ENCODE measurements at regions not wholly inside any gene's neighbourhood (a gene's known extent, or its start where the extent isn't known, plus 50 kb on each side); places are given as distances from the start of the nearest gene placed in this dataset.

- no peak overlapping the region for H3K27ac ChIP-seq (ENCODE audit: control insufficient read depth, insufficient read depth, low read length)
- dilution Hi-C loops (cut with MboI; ENCODE audit: extremely low pct_ligation_motif_present, low sequenced_read_pairs) = no loop called here
- no peaks in the 10 kb centered on the region for H3K27me3 ChIP-seq (ENCODE audit: control insufficient read depth, extremely low read depth, insufficient read depth, low read length)
- FAIRE-seq = no peak
- no peaks in the 10 kb centered on the region for H3K4me1 ChIP-seq (ENCODE audit: control insufficient read depth, extremely low read depth, insufficient read depth, low read length)
- no peak for TF ChIP-seq CTCF (optimal IDR thresholded peaks at IDR 0.05 in 1 of 3, IDR thresholded peaks at IDR 0.05 in 1 of 3, conservative IDR thresholded peaks at IDR 0.05 in 1 of 3; ENCODE audit: extremely low read depth in 1 of 3, insufficient read depth in 2 of 3, low read length in 3 of 3)
- no peak for TF ChIP-seq EZH2 (IDR thresholded peaks at IDR 0.05; ENCODE audit: low read length)
- no peak overlapping the region for H3K4me3 ChIP-seq (ENCODE audit: control insufficient read depth in 2 of 3, extremely low read depth in 1 of 3, insufficient read depth in 2 of 3, low read depth in 1 of 3, low read length in 3 of 3)
- H3K9me1 ChIP-seq (ENCODE audit: control insufficient read depth, extremely low read depth, insufficient read depth, low read length) = no peaks in the 10 kb centered on the region
- H3K36me3 ChIP-seq (ENCODE audit: control insufficient read depth in 2 of 2, extremely low read depth in 1 of 2, insufficient read depth in 2 of 2, low read length in 2 of 2) = no peaks in the 10 kb centered on the region
- H3K79me2 ChIP-seq (ENCODE audit: control insufficient read depth, insufficient read depth, low read length) = no peaks in the 10 kb centered on the region
- no peak overlapping the region for H3K9ac ChIP-seq (ENCODE audit: control insufficient read depth, extremely low read depth, insufficient read depth, low read length)
- H3K4me2 ChIP-seq (ENCODE audit: control insufficient read depth, extremely low read depth, insufficient read depth, low read depth, low read length) = no peak overlapping the region
- H4K20me1 ChIP-seq (ENCODE audit: control insufficient read depth, extremely low read depth, insufficient read depth, low read length) = no peaks in the 10 kb centered on the region
- no peaks in the 10 kb centered on the region for H3K9me3 ChIP-seq (ENCODE audit: control insufficient read depth, low read depth, low read length)
- no peak overlapping the region for H2AFZ ChIP-seq (ENCODE audit: control insufficient read depth, low read length)
- DNase-seq (ENCODE audit: low read depth, low spot score) = no peak
Observed at GRCh38 chr7:8965177-8965576, 531.8 kb downstream of the NXPH1 start.

- Histone ChIP-seq H3K27ac (ENCODE audit: control insufficient read depth, insufficient read depth, low read length) (no peak overlapping the region), H3K4me1 (ENCODE audit: control insufficient read depth, extremely low read depth, insufficient read depth, low read length) (no peaks in the 10 kb centered on the region), H3K4me3 (ENCODE audit: control insufficient read depth in 2 of 3, extremely low read depth in 1 of 3, insufficient read depth in 2 of 3, low read depth in 1 of 3, low read length in 3 of 3) (no peak overlapping the region), H3K36me3 (ENCODE audit: control insufficient read depth in 2 of 2, extremely low read depth in 1 of 2, insufficient read depth in 2 of 2, low read length in 2 of 2) (no peaks in the 10 kb centered on the region), H3K79me2 (ENCODE audit: control insufficient read depth, insufficient read depth, low read length) (no peaks in the 10 kb centered on the region), H2AFZ (ENCODE audit: control insufficient read depth, low read length) (no peak overlapping the region), H3K4me2 (ENCODE audit: control insufficient read depth, extremely low read depth, insufficient read depth, low read depth, low read length) (no peak overlapping the region), H3K9me3 (ENCODE audit: control insufficient read depth, low read depth, low read length) (no peaks in the 10 kb centered on the region), H4K20me1 (ENCODE audit: control insufficient read depth, extremely low read depth, insufficient read depth, low read length) (no peaks in the 10 kb centered on the region), H3K27me3 (ENCODE audit: control insufficient read depth, extremely low read depth, insufficient read depth, low read length) (no peaks in the 10 kb centered on the region), H3K9ac (ENCODE audit: control insufficient read depth, extremely low read depth, insufficient read depth, low read length) (no peak overlapping the region), H3K9me1 (ENCODE audit: control insufficient read depth, extremely low read depth, insufficient read depth, low read length) (no peaks in the 10 kb centered on the region)
- no peak for TF ChIP-seq EZH2 (IDR thresholded peaks at IDR 0.05; ENCODE audit: low read length)
- no peak for TF ChIP-seq CTCF (optimal IDR thresholded peaks at IDR 0.05 in 1 of 3, IDR thresholded peaks at IDR 0.05 in 1 of 3, conservative IDR thresholded peaks at IDR 0.05 in 1 of 3; ENCODE audit: extremely low read depth in 1 of 3, insufficient read depth in 2 of 3, low read length in 3 of 3)
- dilution Hi-C loops (cut with MboI; ENCODE audit: extremely low pct_ligation_motif_present, low sequenced_read_pairs) = no loop called here
- no peak for FAIRE-seq
- DNase-seq (ENCODE audit: low read depth, low spot score) = no peak
Observed at GRCh38 chr7:8973601-8974000, 540.2 kb downstream of the NXPH1 start.

Measured in keratinocyte (primary cell).